Activated CD8-positive, alpha-beta memory T cell treated with anti-CD3 and anti-CD28 coated beads for 1 hour (primary cell): ENCODE measurements at regions not wholly inside any gene's neighbourhood (a gene's known extent, or its start where the extent isn't known, plus 50 kb on each side); places are given as distances from the start of the nearest gene placed in this dataset.

Source experiments
- DNase-seq, 2 donors: peaks; one replicate each; pipeline ENCODE4 v3.0.0-alpha.2; 2020; ENCODE audit warnings: low read depth in 1 of 2; ENCODE audit errors: extremely low read depth in 1 of 2

DNA sequence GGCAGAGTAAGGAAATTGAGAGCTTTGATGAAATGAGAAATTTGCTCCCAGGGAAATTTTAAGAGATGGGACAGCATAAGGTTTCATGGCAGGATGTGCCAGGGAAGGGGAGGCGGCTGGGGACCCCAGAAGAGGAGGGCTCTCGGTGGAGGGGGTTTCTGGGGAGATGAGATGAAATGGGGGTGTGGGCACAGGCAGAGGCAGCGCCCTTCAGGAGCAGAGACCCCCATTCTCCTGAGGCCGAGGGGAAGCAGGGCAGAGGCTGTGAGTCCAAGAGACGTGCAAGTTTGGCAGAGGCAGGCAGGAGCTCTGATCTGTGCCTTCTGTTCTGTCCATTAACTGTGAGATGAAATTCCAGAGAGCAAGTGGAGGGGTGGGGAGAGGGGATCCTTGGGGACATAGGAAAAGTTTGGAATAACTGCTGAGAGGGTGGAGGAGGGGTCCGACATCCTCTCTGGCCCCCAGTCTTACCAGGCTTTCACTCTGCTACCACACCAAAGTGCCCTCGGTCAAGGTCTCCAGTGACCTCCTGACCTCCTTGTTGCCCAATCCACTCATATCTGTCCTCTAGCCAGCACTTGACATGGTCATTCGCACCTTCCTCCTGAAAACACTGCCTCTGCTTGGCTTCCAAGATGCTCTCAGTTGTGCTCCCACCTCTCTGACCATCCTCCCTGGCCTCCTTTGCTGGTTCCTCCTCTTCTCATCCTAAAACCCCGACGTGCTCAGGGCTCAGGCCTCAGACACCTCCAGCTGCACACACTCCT, 108.1 kb upstream of the MVB12B start:
- no peak for DNase-seq

DNA sequence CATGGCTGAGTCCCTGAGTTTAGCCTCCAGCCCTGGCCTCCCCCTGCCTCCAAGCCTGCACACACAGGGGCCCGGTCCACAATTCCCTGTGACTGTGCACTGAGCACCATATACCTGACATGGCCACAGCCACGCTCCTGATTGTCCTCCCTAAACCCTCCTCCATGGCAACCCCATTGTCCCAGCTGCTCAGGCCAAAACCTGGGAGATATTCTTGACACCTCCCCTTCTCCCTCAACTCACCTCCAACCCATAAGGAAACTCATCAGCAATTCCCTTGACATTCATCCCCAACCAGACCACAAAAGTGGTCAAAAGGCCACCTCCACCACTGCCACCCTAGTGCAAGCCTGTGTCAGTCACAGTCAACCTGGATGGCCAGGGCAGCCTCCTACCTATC, 107.5 kb upstream of the MVB12B start:
- no peak for DNase-seq

DNA sequence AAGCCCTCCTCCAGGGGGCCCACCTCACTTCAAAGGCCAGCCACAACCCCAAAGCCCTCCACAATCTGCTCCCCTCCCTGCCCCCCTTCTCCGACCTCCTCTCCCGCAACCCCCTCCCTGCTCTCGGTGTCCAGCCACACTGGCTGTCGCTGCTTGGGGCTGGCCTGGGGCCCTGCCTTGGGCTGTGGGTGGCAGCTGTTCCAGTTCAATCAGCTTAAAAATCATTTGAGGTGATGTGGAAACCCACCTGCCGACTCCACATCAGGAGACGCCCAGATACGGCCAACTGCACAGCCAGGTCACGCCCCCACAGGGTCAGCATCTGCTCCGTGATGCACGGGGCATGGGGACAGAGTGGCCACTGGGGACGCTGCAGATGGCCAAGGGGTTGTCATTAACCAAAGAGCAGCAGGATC, 107.0 kb upstream of the MVB12B start:
- no peak for DNase-seq

DNA sequence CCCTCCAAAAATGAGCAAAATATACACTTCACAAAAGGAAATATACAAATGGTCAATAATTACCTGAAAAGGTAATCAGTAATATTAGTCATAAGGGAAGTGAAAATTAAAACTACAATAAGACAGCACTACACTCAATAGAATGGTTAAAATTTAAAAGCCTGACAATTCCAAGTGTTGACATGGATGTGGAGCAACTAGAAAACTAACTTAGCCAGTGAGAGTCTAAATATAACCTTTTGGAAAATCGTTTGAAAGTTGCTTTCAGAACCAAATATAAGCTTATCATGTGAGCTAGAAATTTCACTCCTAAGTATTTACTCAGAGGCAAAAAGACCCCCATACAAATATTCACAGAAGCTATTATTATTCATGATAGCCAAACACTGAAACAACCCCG, 105.1 kb upstream of the MVB12B start:
- no peak for DNase-seq

DNA sequence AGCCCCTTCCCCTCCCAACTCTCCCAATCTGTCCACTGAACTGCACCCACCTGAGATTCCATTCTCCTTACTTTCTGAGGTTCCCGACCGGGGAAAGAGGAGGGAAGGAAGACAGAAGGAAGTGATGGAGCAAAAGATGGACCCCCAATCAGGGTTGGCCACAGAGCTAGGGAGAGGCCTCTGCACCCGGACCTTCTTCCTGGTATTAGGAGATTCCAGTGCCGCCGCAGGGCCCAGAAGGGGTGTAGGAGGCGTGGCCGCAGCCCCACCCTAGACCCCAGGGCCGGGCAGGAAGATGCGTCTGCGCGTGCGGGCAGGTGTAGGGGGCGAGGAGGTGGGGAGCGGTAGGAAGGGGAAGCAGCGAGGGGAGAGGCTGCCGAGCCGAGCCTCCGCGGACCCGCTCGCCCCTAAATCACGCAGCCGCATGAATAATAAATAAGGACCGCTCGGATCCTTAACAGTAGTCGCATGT, 104.2 kb upstream of the MVB12B start:
- DNase-seq: no peak

DNA sequence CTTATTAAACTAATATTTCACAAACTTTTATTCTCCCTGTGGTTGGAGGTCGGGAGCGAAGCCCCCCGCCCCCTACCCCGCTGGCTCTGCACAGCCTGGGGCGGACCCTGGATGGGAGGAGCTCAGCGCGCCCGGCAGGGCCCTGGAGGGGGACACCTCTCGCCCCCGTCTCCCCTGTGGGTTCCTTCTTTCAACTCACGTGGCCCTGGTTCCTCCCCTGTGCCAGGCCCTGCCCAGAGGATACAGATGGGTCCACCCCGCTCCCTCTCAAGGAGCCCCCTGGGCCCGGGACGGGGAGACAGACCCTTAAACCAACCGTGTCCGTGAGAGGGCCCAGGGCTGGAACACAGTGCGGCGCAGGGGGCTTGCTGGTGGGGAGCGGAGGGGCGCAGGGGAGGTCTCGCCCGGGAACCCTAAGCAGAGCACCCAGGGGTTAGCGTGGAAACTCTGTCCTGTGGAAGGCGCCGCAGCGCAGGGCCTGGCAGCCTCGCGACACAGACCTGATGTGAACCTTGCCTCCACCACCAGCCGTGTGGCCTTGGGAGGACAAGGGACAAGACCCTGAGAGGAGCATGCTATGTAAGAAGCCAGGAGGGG, 103.7 kb upstream of the MVB12B start:
- no peak for DNase-seq

DNA sequence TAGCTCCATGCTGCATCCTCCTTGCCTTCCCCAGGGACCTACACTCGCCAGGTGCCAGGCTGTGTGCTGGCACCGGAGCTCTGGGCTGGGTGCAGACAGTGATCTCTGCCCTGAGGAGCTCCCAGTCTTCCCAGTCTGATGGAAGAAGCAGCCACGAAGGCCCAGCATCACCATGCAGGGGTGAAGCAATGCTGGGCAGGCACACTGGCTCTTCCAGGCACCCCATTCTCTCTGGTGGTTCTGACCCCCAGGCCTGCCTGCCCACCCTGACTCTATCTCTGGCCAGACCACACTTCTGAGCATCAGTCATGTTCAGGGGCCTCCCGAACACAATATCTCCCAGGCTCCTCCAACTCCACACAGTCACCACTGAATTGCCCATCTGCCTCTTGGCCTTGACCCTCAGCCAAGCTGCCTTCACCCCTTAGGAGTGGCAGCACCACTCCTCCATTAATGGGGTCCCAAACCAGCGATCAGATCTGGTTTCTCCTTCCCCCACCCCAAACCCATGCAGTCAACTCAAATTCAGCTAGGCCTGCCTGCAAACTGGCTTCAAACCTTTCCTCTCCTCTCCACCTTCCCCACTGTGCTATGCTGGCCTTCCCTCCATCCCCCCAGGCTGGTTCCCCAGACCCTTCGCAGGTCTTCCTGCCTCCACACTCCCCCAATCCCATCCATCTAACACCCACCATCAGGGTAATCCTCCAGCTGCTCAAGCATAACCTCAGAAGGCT, 102.7 kb upstream of the MVB12B start:
- DNase-seq: no peak

DNA sequence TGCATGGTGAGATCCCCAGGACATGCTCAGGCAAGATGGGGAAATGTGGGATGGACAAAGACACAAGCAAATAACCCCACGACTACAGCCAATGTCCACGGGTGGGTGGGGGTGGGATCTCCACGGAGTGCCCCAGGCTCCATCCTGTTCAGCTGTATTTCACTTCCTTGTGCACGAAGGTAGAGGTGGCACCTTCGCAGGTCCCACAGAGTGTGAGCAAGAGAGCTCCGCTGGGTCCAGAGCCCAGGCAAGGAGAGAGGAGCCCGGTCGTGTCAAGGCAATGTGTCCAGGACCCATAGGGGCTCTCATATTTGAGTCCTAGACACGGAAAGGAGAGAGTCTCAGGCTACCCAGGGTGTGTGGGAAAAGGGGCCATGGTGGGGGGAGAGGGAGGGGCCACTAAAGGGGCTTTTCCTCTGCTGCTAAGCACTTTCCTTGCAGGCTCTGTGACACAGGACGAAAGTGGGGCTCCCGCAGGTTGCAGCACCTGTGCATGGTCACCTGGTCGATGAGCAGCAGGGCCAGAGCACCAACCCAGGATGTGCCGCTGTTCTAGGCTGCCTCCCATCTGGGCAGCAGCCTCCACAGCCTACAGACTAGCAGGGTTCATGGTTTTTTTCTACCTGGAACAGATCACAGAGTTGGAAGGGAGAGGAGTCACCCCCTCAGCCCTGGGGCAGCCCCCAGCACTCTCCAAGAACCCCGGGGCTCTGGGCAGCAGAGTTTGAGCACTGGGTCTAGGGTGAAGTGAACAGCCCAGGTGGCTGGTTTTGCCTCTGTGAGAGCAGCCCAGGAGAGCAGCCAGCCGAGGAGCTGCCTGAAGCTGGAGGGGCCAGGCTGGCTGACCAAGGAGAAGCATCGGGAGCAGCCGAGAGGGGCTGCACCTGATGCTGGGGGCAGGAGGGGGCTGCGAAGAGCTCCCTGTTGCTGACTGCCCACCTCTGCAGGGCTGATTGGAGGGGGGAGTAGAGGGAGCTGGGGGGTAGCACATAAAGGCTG, 100.7 kb upstream of the MVB12B start:
- no peak for DNase-seq

DNA sequence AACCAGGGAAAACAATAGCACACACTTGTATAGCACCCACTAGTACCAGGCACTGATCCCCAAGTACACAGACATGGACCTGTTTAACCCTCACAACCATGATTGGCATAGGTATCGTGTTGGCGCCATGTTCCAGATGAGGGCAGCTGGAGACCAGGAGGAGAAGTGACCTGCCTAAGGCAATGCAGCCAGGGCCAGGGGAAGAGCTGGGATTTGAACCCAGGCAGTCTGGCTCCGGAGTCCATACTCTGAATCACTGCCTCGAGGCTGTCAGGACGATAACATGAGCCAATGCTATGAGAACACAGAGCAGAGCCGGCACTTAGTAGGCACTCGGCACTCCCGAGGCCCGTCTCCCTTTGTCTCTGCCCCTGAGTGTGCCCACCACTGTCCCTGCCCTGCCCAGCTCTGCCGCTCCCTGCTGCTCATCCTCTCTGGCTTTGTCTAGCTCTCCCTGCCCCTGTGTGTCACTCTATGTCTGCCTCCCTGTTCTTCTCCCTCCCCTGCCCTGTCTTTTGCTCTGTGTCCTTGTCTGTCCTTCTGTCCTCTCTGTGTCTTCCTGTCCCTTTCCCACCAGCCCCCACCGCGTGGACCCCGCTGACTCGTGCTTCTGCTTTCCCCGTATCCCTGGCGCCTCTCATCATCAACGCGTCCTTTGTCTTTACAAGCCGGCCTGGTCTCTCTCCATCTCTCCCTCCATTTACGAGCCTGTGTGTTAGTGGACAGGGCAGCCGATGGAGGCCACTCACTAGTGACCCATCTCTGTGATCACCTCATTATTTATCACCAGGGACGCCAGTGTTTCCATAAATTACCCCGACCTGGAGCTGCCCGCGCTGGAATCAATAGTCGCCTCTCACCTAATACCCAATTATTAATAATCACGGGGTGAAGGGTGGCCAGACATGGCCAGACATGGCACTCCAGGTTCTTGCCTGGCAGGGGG, 99.4 kb upstream of the MVB12B start:
- no peak for DNase-seq

DNA sequence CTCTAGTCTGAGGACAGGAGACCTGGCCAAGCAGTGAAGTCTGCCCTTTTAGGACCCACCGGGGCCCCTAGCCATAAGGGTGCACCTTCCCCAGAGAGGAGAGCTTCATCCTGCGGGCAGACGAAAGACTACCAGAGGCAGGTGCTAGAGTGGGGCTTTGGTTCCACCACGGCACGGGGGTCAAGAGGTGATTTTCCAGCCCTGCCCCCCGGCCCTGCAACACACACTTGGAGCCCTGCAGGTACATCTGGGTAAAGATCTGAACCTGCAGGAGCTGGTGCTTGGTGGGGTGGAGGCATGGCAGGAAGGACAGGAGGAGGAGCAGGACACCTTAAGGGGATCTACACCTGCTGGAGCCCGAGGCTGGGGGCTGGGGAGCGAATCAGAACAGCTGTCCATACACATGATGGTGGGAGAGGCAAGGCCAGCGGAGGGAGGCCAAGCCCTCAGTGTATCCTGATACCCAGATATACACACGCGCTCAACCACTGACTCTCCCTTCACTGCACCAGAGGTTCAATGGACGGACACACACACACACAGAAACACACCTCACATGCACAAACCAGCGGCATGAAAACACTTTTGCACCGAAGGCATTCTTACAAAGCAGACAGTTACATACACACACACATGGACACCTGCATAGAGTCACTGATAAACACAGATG, 98.4 kb upstream of the MVB12B start:
- DNase-seq: no peak

DNA sequence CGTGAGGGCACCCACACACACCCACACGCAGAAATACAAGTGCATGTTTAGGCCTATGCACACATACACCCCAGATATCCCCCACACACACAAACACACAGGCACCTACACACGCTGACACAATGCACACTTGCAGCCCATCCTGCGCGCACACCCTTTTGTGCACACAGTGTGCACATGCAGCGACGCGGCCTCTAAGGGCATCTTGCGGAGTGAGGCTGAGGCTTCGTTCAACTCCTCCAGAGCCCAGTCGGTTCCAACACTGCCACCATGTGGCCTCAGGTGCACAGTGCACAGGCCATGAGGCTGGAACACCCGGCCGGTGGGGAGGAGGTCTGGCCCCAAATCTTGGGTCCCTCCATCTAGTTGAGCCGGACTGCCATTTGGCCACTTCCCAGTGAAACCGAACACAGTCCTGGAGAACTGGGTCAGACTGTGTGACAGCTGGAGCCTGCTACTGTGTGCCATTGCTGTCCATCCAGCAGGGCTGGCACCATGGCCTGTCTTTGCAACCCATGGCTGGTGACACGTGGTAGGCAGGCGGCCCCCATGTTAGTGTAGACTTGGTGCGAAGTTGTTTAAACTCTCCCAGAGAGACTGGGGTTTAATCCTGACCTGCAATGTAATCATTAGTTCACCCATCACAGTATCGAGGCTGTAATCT, 97.7 kb upstream of the MVB12B start:
- peak; percentile 16 to 36 for DNase-seq

DNA sequence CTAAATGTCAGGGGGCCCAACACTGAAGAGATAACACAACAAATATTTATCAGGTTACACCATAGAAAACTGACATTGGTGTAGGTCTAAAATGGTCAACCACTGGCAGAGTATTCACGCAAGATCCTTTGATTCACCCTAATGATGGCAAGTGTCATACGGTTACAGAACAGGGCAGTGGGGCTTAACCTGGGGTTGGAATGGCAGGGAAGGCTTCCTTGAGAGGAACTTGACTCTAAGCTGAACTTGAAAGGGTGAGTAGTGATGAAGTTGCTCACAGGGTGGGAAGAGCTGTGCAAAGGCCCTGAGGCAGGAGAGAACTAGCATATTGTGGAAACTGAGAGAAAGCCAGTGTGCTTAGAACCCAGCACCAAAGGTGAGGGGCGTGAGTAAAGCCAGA, 97.1 kb upstream of the MVB12B start:
- no peak for DNase-seq

DNA sequence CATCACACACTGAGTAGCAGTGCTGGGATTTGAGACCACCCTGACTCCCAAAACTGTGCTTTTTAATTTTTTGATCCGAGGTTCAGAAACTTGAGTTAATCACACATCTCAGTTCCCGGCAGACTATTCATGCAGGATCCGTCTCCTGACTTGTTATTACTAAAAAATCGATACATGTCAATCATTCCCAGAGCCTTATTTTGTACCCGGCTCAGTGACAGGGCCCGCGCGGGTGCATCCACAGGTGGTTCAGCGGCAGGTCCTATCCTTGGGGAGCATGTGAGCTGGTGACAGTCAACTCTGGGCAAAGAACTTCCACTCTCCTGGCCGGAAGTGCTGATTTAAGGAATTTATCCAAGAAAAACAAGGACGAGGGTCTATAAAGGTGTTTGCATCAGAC, 95.9 kb upstream of the MVB12B start:
- no peak for DNase-seq

DNA sequence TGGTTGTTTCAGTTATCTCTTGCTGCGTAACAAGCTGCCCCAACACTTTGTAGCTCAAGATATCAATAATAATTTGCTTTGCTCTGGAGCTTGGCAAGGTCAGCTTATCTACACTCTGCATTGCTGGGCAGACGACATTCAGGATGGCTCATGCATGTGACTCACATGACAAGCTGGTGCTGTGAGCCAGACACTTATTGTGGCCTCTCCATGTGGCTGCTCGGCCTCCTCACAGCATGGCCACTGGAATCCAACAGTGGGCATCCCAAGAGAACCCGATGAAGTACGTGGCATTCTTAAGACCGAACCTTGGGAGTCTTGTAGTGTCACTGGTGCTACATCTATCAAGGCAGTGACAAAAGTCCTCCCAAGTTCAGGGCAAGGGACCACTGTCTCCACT, 94.2 kb upstream of the MVB12B start:
- no peak for DNase-seq

DNA sequence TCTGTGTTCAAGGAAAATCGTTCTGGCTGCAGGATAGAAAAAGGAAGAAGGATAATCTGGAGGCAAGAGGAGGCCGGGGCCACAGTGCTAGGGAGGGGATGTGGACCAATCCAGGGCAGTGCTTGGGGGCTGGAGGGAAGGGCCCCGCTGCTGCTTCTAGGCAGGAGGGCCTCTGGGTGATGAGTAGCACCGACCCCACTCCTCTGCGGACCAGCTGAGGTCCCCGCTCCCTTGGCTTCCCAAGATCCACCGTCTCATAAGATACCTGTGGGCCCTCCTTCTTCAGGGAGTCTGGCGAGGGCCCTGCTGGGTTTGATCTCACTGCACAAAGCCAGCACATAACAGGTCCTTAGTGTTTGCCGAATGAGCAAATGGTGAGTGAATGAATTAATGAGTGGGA, 93.5 kb upstream of the MVB12B start:
- DNase-seq: no peak

DNA sequence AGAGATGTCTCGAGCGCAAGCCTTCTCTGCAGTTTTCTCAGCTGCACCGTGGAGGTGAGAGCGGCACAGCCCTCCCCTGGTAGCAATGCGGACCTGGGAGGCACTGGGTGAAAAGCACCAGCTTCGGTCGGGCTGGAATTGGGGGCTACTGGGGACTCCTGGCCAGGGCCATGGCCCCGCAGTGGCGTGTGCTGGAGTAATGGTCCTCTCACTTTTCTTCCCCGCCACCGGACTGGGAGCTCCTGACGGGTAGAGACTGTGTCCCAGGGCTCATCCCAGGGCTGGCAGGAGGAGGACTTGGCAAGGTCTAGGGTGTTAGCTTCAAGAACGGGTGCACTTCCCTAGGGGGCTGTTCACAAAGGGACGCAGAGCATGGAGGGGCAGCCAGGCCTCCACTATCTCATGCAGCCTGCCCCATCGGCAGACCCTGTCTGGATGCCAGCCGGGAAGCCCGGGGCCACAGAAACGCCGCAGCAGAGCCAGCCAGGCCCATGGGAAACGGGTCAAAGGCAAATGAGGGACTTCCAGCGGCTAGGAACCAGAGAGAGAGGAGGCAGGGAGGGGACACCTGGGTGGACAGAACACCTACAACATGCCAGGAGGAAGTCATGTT, 92.6 kb upstream of the MVB12B start:
- no peak for DNase-seq

DNA sequence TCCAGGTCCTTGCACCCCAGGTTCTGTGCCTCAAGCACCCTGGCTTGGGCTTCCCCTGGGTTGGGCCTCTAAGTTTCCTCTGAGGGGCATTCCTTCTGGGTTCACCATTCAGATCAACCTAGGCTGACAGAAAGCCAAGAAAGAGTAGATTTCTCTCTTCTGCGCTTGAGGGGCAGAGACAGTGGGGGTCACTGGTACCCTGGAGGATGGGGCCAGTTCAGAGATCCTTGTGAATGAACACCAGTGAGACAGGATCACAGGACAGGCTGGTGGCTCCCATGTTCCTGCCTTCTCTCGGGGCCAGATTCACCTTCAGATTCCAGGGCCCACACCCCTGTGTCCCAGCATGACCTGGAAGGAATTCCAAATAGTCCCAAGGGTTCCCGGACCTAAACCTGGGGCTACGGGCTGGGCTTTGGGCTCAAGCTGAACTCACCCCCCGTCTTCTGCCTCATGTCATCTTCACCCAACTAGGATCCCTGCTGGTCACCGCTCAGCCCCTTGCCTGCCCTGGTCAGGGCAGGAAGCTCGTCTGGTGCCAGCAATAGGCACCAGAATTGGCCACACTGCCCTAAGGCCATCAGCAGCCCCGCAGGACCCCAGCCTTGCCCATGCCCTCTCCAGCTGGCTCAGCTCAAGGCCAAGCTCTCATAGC, 91.8 kb upstream of the MVB12B start:
- DNase-seq: no peak
